NOMO-1 treated with dmso at 0.1 percent for 144 hours (cell line): ENCODE measurements at regions not wholly inside any gene's neighbourhood (a gene's known extent, or its start where the extent isn't known, plus 50 kb on each side); places are given as distances from the start of the nearest gene placed in this dataset.

ENCODE experiments used
- DNase-seq: peaks from one replicate; lab custom pipeline; 2025; ENCODE audit not compliant: unreplicated experiment; lab: John Stamatoyannopoulos, UW

- no peak for DNase-seq
Measured at GRCh38 chr7:53940483-53940882, 601.7 kb upstream of the VSTM2A start.

DNA sequence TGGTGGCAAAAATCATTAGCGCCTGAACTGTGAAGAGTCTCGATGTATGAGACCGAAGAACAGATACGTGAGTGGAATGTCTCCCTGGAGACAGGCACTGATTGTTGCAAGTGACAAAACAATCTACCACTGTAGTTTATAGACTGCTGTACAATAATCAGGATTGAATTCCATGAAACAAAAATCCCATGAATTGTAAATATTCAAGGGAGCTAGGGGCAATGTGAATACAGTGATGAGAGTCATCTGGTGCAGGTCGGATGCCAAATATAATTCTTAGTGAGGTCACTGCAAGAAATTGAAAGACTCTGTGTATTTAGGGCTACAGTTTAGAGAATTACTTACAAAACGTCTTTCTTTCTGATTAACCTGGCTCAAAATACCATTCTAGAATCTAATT, 594.4 kb upstream of the VSTM2A start:
- DNase-seq = no peak

GRCh38 chr7:53965716-53966115, 576.5 kb upstream of the VSTM2A start:
- no peak for DNase-seq

GRCh38 chr7:53983480-53983879, 558.7 kb upstream of the VSTM2A start:
- DNase-seq = no peak

DNA sequence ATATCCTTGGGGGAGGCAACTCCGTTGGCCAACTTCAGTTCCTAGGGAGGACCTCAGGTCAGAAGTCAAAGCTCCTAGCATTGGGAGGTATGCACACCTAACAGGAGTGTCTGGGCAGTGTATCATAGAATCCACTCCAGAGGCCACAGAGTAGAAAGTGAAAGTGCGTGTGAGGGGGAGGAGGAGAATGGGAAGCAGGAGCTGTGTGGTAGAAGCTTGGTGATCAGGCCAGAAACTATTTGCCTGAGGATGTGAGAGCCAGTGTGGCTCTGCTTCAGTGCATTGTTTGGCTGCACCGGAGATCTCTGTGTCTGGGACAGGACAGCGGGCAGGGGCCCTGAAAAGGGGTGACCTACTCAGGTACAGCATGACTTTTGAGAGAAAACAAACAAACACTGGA, 557.4 kb upstream of the VSTM2A start:
- DNase-seq = no peak

- no peak for DNase-seq
Measured at GRCh38 chr7:53988376-53988775, 553.8 kb upstream of the VSTM2A start.

GRCh38 chr7:53993224-53993623, 549.0 kb upstream of the VSTM2A start:
- no peak for DNase-seq

DNA sequence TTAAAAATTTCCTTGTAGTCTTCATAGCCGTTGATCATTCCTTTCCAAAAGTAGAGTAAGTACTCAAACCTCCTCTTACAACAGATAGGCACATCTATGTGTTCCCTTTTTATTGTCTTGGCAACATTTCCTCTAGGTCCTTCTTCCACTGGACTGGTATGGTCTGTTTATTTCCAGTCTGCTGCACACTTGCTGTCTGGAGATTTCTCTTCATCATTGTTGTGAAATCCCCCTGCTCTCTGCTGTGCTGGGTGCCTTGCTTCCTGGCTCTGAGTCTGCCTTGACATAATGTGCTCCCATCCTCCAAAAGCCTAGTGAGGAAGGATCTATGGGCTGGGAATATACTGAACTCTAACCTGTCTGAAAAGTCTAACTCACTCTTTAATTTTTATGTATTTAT, 545.3 kb upstream of the VSTM2A start:
- DNase-seq = no peak

DNA sequence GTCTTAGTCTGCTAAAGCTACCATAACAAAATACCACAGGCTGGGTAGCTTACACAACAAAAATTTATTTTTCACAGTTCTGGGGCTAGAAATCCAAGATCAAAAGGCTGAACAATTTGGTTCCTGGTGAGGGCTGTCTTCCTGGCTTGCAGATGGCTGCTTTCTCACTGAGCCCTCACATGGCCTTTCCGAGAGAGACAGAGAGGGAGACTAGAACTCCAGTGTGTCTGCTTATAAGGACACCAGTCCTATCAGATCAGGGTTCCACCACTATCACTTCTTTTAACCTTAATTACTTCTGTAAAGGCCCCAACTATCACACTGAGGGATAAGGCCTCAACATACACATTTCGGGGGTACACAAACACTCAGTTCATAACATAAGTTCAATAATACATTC, 527.4 kb upstream of the VSTM2A start:
- no peak for DNase-seq

DNA sequence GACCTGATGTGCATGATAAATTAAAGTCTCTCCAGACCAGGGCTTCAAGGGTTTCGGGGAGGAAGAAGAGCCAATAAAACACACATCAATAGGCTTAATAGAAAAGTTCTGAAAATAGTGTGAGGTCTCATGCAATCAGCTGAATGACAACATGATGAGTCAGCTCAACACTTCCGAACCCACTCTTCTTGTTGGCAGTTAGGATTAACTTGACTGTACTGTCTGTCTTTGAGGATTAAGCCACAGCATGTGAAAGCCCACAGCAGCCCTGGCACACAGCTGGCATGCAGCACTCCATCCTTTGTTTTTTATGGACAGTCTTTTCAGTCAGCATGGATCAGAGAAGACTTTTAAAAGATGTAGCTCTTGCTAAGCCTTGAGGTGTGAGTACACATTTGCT, 526.9 kb upstream of the VSTM2A start:
- no peak for DNase-seq

- no peak for DNase-seq
Measured at GRCh38 chr7:54037873-54038272, 504.3 kb upstream of the VSTM2A start.

DNA sequence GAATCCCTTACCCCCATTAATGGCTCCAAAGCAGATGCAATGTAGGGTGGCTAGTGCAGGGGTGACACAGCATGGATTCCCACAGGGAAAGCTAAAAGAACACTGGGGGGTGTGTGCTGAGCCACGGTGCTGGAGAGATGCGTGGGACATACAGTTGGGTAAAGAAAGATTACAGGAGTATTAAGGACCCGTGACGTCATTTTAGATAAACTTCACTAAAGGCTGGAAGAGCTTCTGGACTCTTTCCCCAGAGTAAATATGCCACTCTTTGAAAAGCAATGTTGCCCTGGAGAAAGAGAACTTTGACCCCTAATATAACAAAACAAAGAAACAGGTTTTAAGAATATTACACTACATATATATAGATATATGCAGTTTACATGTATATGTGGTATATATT, 481.5 kb upstream of the VSTM2A start:
- DNase-seq = no peak

GRCh38 chr7:54066643-54067042, 475.5 kb upstream of the VSTM2A start:
- no peak for DNase-seq

- no peak for DNase-seq
Measured at GRCh38 chr7:54069843-54070242, 472.3 kb upstream of the VSTM2A start.

GRCh38 chr7:54072710-54073109, 469.5 kb upstream of the VSTM2A start:
- no peak for DNase-seq

GRCh38 chr7:54076616-54077015, 465.6 kb upstream of the VSTM2A start:
- DNase-seq = no peak

GRCh38 chr7:54080525-54080924, 461.6 kb upstream of the VSTM2A start:
- DNase-seq = no peak

DNA sequence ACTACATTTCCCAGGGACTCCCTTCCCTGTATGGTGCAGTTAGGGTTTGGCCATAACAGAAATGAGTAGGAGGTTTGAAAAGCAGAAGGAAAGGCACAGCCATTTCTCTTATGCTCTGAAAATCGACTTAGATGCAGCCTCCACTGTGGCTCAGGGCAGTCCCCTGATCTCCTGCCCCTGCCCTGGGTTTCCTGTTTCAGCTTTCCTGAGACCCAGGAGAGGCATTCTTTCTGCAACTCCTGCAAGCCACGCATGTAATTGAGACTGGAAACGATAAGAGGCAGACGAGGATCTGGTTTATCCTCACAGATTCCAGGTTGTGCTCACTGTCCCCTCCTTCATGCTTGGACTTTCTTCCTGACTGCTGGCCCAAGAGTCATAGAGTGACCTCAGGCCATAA, 461.2 kb upstream of the VSTM2A start:
- DNase-seq = no peak

GRCh38 chr7:54084340-54084739, 457.8 kb upstream of the VSTM2A start:
- no peak for DNase-seq

- no peak for DNase-seq
Measured at GRCh38 chr7:54090652-54091213, 451.4 kb upstream of the VSTM2A start.

GRCh38 chr7:54091322-54091721, 450.9 kb upstream of the VSTM2A start:
- no peak for DNase-seq

DNA sequence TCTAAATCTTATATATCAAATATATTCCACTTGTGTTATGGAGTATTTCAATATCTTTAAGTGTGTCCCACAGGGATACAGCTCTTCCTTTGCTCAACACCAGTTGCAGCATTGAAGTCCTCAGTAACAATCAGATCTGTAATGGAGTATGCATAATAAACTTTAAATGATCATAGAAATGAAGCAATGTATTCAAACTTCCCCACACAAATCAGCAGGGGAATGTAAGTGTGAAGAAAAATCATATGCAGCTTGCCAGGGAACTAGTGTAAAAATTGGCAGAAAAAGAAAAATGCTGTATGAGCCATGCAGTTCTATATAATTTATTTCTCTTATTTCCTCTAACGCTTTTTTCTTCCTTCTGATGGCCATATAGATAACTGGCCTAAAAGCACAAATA, 444.3 kb upstream of the VSTM2A start:
- no peak for DNase-seq

GRCh38 chr7:54109501-54109900, 432.7 kb upstream of the VSTM2A start:
- no peak for DNase-seq
